ENCODE measurements at regions not wholly inside any gene's neighbourhood (a gene's known extent, or its start where the extent isn't known, plus 50 kb on each side); places are given as distances from the start of the nearest gene placed in this dataset.
"Not testable (repeated sequence)": the region's sequence is repeated elsewhere in the genome, so short reads cannot be mapped to it uniquely, and the experiment has no call there.

- DNase-seq (ENCODE audit: low read depth), result no peak
These were observed 185.0 kb upstream of the NRXN3 start for GRCh38 chr14:77985211-77985615.

GRCh38 chr14:77986773-77987172 lies 183.4 kb upstream of the NRXN3 start:
- no peak for DNase-seq (ENCODE audit: low read depth)

GRCh38 chr14:77988096-77988870 lies 181.9 kb upstream of the NRXN3 start:
- DNase-seq (ENCODE audit: low read depth), result peak; percentile 75

GRCh38 chr14:77988970-77989369 lies 181.2 kb upstream of the NRXN3 start:
- peak; percentile 98 for DNase-seq (ENCODE audit: low read depth)

DNA sequence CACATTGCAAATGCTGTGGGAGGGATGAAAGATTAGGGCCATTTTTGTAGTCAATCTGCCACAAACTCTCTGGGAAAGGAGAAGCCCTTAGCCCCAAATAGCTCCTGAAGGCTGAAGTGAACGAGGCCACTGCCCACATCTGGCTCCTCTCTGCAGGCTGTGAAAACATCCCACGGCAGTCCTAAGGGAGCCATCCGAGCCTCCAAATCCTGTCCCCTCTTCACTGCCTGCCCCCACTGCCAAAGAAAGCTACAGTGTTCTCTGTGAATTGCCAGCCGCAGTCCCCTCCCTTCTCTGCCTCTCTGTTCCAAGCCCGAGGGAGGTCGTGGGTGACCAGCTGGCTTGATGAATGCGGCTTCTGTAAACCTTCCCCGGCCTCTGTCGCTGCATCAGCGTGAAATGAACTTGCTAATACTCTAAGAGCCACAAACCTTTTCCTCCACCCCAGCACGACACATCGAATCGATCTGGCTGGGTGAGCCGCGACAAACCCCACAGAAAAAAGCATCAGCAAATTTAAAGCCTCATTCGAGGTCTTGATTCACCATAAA lies 180.7 kb upstream of the NRXN3 start:
- DNase-seq (ENCODE audit: low read depth), result no peak

DNA sequence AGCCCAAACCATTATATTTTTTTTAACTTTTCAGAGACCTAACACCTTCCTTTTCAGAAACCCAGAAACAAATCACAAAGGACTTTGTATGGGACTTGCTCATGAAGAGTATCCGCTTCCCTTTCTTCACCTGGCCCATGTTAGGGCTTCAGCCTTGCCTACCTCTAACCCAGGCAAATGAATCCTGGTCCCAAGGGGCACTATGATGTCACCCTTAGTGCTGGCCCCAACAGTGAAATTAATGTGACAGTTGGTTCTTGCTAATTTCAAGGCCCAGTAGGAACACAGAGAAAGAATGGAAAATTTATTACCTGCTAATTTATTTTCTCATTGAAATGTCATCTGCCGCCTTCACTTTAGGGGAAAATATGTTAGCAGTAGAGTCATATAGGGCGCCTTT lies 179.8 kb upstream of the NRXN3 start:
- DNase-seq (ENCODE audit: low read depth), result no peak

GRCh38 chr14:77991128-77991772 lies 178.9 kb upstream of the NRXN3 start:
- no peak for DNase-seq (ENCODE audit: low read depth)

DNA sequence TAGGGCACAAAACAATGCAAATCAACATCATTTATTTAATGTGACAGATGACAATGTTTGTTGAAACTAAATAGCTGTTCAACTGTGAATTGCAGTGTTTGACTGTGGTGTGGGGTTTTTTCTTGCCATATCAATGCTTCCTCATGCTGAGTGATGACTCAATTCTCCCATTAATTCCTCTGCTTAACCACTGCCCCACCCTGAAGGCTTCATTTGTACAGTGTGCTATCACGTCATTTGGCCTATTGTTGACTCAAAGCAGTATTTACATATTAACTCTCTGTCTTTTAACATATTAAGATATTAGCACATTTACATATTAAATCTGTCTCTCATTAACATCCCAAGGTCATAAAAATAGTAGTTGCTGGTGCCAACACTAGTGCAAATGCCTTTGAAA lies 164.8 kb upstream of the NRXN3 start:
- DNase-seq (ENCODE audit: low read depth), result peak; percentile 92

DNA sequence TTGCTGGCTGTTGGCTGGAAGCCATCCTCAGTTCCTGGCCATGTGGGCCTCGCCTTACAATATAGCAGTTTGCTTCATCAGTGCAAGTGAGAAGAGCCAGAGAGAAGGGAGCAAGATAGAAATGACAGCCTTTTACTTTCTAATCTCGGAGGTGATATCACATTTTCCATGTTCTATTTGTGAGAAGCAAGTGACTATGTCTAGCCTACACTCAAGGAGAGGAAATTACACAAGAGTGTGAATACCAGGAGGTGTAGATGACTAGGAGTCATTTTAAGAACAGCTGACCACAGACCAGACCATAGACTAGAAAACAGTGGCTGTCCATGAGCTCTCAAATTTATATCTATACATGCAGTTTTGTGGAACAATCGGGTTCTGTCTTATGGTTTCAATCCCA lies 163.0 kb upstream of the NRXN3 start:
- no peak for DNase-seq (ENCODE audit: low read depth)

DNA sequence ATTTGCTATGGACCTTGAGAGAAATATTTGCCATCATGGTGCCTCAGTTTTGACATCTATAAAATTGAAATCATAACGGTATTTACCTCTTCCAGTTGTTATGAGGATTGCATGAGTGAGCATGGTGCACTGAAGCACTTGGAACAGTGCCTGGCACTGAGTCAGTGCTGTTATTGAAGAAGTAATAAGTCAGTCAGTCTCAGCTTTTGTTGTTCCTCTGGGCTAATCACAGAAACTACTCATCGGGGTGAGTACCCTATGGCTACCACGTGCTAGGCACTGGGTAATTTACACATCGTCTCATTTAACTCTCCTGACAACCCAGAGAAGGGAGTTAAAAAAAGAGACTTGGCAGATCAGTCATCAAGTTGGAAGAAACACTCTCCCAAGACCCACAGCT lies 159.5 kb upstream of the NRXN3 start:
- DNase-seq (ENCODE audit: low read depth), result peak; percentile 95

GRCh38 chr14:78013911-78014310 lies 156.3 kb upstream of the NRXN3 start:
- not testable (repeated sequence) for DNase-seq (ENCODE audit: low read depth)

DNA sequence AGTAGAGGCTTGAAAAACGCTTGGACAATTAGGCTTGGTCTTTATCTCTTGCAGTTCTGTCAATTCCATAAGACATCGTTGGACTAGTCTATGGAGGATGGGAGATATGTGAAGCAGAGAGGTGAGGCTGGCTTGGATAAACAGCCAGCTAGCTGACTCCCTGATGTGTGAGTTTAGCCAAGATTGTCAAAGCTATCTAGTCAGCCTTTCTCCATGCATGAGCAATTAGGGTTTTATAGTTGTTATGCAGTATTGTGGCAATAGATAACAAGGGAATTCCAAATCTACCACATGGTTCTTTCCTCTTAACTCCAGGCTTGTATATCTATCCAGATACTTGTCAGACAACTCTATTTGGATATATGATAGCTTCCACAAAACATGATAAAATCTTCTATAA lies 153.6 kb upstream of the NRXN3 start:
- no peak for DNase-seq (ENCODE audit: low read depth)

DNA sequence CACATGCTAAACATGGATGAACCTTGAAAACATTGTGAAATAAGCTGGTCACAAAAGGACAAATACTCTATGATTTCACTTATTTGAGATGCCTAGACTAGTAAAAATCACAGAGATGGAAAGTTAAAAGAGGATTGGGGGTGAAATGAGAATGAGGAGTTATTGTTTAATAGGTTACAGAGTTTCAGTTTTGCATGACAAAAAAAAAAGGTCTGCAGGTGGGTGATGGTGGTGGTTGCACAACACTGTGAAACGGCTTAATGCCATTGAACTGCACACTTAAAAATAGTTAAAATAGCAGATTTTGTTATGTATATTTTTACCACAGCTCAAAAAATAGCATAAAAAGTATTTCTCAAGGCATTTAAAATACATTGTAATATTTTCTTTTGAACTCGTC lies 151.9 kb upstream of the NRXN3 start:
- DNase-seq (ENCODE audit: low read depth), result no peak

DNA sequence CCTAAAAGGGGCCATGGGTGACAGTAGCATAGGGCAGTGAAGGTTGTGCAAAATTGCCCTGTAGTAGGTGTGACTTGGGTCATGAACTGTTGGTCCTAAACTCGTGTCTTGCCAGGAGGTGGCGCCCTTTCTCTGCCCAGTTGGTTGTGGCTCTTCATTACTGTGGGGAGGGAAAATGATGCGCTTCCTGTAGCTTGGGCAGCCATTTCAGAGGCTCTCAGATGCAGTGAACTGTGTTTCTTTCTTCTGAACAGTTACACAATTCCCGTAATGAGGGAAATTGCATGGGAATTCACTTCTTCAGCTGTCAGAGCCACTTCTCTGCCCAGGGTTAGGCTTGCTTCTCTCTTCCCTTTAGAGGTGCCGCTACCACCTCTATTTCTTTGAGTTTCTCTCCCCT lies 148.1 kb upstream of the NRXN3 start:
- peak; percentile 24 for DNase-seq (ENCODE audit: low read depth)

DNA sequence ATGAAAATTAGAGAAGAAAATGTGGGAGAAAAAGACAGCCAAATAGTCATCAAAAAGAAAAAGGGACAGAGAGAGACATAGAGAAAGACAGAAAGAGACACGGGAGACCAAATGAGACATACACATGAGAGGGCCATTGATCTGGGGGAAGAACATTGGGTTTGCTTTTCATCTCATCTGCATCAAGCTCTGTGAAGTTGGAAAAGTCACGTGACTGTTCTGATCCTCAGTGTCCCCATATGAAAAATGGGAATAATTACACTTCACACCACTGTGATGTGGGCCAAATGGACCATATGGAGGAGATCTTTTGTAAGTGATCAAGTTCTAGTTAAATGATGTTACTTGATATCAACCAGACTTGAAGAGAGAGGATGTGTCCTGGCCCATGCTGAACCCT lies 147.1 kb upstream of the NRXN3 start:
- no peak for DNase-seq (ENCODE audit: low read depth)

- no peak for DNase-seq (ENCODE audit: low read depth)
These were observed 141.7 kb upstream of the NRXN3 start for GRCh38 chr14:78028471-78028870.

GRCh38 chr14:78029601-78030372 lies 140.4 kb upstream of the NRXN3 start:
- no peak for DNase-seq (ENCODE audit: low read depth)

DNA sequence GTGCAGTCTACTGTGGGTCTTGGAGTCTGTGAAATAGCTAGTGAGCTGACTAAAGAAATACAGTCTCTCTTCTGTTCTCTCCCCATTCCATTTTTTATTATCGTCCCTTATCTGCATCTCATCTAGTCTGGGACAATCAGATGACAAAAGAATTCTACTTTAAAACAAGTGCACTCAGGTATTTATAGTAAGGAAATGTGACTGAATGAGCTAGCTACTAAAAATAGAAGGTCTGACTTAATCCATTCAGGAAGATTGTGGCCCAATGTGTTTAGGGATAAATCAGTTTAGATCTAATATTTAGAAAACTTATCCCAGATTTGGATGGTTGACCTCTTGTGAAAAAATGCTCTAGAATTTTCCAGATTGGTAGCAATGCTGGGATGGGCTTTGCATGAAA lies 126.8 kb upstream of the NRXN3 start:
- DNase-seq (ENCODE audit: low read depth), result no peak

- no peak for DNase-seq (ENCODE audit: low read depth)
These were observed 122.1 kb upstream of the NRXN3 start for GRCh38 chr14:78048120-78048519.

DNA sequence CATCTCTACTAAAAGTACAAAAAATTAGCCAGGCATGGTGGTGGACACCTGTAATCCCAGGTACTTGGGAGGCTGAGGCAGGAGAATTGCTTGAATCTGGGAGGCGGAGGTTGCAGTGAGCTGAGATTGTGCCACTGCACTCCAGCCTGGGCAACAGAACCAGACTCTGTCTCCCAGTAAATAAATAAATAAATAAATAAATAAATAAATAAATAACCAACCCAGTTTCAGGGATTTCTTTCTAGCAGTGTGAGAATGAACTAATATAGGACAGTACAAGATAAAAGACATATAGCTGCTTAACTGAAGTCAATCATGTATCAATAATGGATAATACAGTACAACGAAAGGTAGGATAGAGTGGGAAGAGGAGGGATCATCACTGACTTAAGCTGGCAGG lies 113.3 kb upstream of the NRXN3 start:
- DNase-seq (ENCODE audit: low read depth), result not testable (repeated sequence)

DNA sequence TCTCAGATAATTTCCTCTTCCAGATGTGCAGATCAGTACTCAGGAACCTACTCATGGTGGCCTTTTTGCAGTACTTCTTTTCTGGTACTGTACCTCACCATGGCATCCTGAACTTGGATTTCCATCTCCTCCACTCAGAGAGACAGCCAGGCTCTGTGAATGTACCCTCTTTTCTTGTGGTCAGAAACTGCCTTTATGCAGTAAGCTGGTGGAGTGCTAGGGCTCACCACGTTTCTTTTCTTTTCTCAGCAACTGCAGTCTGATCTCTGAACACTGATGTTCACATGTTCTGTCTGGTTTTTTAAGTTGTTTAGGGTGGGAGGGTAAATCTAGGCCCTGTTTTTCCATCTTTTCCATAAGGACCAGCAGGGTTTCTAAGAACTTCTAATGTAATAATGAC lies 99.8 kb upstream of the NRXN3 start:
- no peak for DNase-seq (ENCODE audit: low read depth)

DNA sequence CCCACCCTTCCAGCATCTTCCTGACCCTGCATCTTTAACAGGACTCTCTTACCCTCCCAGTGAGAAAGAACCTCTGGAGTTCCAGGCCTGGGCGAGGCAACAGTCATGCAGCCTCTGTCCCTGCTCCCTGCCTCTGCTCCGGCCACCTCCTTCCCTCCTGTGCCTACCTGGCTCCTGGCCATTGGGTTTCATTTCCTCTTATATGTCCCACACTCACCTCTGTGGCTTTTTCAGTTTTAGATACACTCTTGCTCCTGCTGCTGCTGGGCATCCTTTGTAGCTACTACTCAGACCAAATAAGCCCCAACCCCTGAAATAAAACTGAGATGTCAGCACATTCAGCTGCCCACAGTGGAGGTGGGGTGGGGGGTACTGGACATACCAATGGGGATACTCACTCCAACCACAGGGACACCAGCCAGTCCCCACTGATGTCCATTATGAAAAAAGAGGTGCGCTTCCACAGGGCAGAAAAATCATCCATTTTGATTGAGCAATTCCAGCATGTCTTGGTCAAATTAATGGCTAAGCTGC lies 99.1 kb upstream of the NRXN3 start:
- no peak for DNase-seq (ENCODE audit: low read depth)

- DNase-seq (ENCODE audit: low read depth), result no peak
These were observed 97.1 kb upstream of the NRXN3 start for GRCh38 chr14:78073028-78073427.
